Upper lobe of right lung (tissue), 1 donor: ENCODE measurements at regions not wholly inside any gene's neighbourhood (a gene's known extent, or its start where the extent isn't known, plus 50 kb on each side); places are given as distances from the start of the nearest gene placed in this dataset.

ENCODE experiments used
- ATAC-seq: fragments of 200-7000 bp; cut with Tn5 transposase; one replicate; pipeline ENCODE4 v1.9.1; 2020; ENCODE audit warnings: mild to moderate bottlenecking, moderate library complexity
- DNase-seq: peaks from one replicate; pipeline ENCODE4 v3.0.0-alpha.2; 2020
- H3K27ac ChIP-seq: fragments of 200-600 bp; one replicate; pipeline ENCODE4 v1.8.0; 2022
- H3K27me3 ChIP-seq: fragments of 200-600 bp; one replicate; pipeline ENCODE4 v1.8.0; 2022; ENCODE audit warnings: mild to moderate bottlenecking
- H3K36me3 ChIP-seq: fragments of 200-600 bp; one replicate; pipeline ENCODE4 v1.8.0; 2022
- H3K4me1 ChIP-seq: fragments of 200-600 bp; one replicate; pipeline ENCODE4 v1.8.0; 2022
- H3K4me3 ChIP-seq: fragments of 200-600 bp; one replicate; pipeline ENCODE4 v1.8.0; 2022; ENCODE audit warnings: mild to moderate bottlenecking
- H3K9me3 ChIP-seq: fragments of 200-600 bp; one replicate; pipeline ENCODE4 v1.8.0; 2022
- CTCF ChIP-seq: fragments of 200-600 bp; IDR thresholded peaks from one replicate; pipeline ENCODE4 v1.8.0; 2022; ENCODE audit warnings: antibody characterized with exemption
- intact Hi-C: fragments of 100-400 bp; cut with DNase I; formaldehyde crosslinking; loops from one replicate; pipeline ENCODE4 v1.11.0; 2022
- donor health status: DM: no; HTN: yes; CAD: no; lungs with severe emphysema.

- ATAC-seq = no peak
- Histone ChIP-seq H3K27me3 (no peaks in the 10 kb centered on the region), H3K4me3 (no peak overlapping the region), H3K4me1 (peaks cover 46% of the 10 kb centered on the region), H3K9me3 (no peaks in the 10 kb centered on the region), H3K36me3 (no peaks in the 10 kb centered on the region), H3K27ac (no peak overlapping the region)
- intact Hi-C loops = no loop called here
- TF ChIP-seq CTCF = no peak
- no peak for DNase-seq
Observed at GRCh38 chr2:42114091-42114490, 55.1 kb upstream of the EML4 start.

GRCh38 chr2:42115588-42115987, 53.6 kb upstream of the EML4 start:
- Histone ChIP-seq H3K4me3 (no peak overlapping the region), H3K27me3 (no peaks in the 10 kb centered on the region), H3K4me1 (peaks cover 41% of the 10 kb centered on the region), H3K27ac (no peak overlapping the region), H3K36me3 (no peaks in the 10 kb centered on the region), H3K9me3 (no peaks in the 10 kb centered on the region)
- ATAC-seq = no peak
- no peak for TF ChIP-seq CTCF
- DNase-seq = no peak
- intact Hi-C loops = no loop called here

- no peaks in the 10 kb centered on the region for H3K9me3 ChIP-seq
- H3K4me1 ChIP-seq = peaks cover 37% of the 10 kb centered on the region
- TF ChIP-seq CTCF = no peak
- peak overlapping the region; percentile 3 for H3K27ac ChIP-seq
- DNase-seq (no peak), ATAC-seq (no peak)
- H3K27me3 ChIP-seq = no peaks in the 10 kb centered on the region
- intact Hi-C loops = no loop called here
- H3K4me3 ChIP-seq = no peak overlapping the region
- no peaks in the 10 kb centered on the region for H3K36me3 ChIP-seq
Observed at GRCh38 chr2:42116195-42117181, 52.7 kb upstream of the EML4 start.

- no peaks in the 10 kb centered on the region for H3K27me3 ChIP-seq
- intact Hi-C loops = no loop called here
- DNase-seq = no peak
- H3K4me3 ChIP-seq = no peak overlapping the region
- H3K4me1 ChIP-seq = peaks cover 37% of the 10 kb centered on the region
- no peaks in the 10 kb centered on the region for H3K9me3 ChIP-seq
- ATAC-seq = no peak
- no peak for TF ChIP-seq CTCF
- H3K36me3 ChIP-seq = no peaks in the 10 kb centered on the region
- H3K27ac ChIP-seq = peak overlapping the region; percentile 59
Observed at GRCh38 chr2:42117182-42117579, 52.0 kb upstream of the EML4 start.

GRCh38 chr2:42117923-42118753, 51.0 kb upstream of the EML4 start:
- ATAC-seq = peak; percentile 97

More at GRCh38 chr2:42117923-42118753, 51.0 kb upstream of the EML4 start:
- peaks cover 37% of the 10 kb centered on the region for H3K4me1 ChIP-seq
- intact Hi-C loops = no loop called here
- H3K9me3 ChIP-seq = no peaks in the 10 kb centered on the region
- H3K27ac ChIP-seq = peak overlapping the region; percentile 59
- no peak overlapping the region for H3K4me3 ChIP-seq
- no peak for TF ChIP-seq CTCF
- DNase-seq = no peak
- H3K36me3 ChIP-seq = no peaks in the 10 kb centered on the region
- no peaks in the 10 kb centered on the region for H3K27me3 ChIP-seq
